ENCODE measurements at regions not wholly inside any gene's neighbourhood (a gene's known extent, or its start where the extent isn't known, plus 50 kb on each side); places are given as distances from the start of the nearest gene placed in this dataset.
A peak's percentile ranks its signal among the peaks of the same experiment; 100 is the strongest.

GRCh38 chr9:27771803-27772545 lies 198.7 kb upstream of the C9orf72 start:
- peaks cover 2 to 3% of the 10 kb centered on the region in 2 experiments; a peak in 3 of 4 replicates for H3K4me1 Mint-ChIP-seq
- peak overlapping the region; percentile 69 for H2BK12ac ChIP-seq (ENCODE audit: insufficient read length, low read depth, low read length)
- H2AFZ ChIP-seq (ENCODE audit: low read length), result no peak overlapping the region
- no peak overlapping the region for H3K4me3 Mint-ChIP-seq
- H3K27ac Mint-ChIP-seq, result no peak overlapping the region
- H3K27ac ChIP-seq (ENCODE audit: insufficient read length, low read depth, low read length), result peak overlapping the region; percentile 98
- TF ChIP-seq, protein P1, sequence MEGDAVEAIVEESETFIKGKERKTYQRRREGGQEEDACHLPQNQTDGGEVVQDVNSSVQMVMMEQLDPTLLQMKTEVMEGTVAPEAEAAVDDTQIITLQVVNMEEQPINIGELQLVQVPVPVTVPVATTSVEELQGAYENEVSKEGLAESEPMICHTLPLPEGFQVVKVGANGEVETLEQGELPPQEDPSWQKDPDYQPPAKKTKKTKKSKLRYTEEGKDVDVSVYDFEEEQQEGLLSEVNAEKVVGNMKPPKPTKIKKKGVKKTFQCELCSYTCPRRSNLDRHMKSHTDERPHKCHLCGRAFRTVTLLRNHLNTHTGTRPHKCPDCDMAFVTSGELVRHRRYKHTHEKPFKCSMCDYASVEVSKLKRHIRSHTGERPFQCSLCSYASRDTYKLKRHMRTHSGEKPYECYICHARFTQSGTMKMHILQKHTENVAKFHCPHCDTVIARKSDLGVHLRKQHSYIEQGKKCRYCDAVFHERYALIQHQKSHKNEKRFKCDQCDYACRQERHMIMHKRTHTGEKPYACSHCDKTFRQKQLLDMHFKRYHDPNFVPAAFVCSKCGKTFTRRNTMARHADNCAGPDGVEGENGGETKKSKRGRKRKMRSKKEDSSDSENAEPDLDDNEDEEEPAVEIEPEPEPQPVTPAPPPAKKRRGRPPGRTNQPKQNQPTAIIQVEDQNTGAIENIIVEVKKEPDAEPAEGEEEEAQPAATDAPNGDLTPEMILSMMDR (conservative IDR thresholded peaks at IDR 0.05), result no peak
- H2BK20ac ChIP-seq (ENCODE audit: low read depth, low read length, poor library complexity, severe bottlenecking), result no peak overlapping the region
- no peaks in the 10 kb centered on the region for H3K9me3 ChIP-seq (ENCODE audit: control insufficient read depth, low read depth, low read length)
- DNase-seq, result peak; percentile 77
- H4K8ac ChIP-seq (replicated peaks; ENCODE audit: insufficient read length, low read depth, low read length), result no peak overlapping the region
- H3K23ac ChIP-seq (ENCODE audit: insufficient read length, low read depth, low read length), result no peak overlapping the region
- H2BK5ac ChIP-seq (ENCODE audit: insufficient read length, low read length), result peak overlapping the region; percentile 3
- no peaks in the 10 kb centered on the region for H3K79me2 ChIP-seq (ENCODE audit: insufficient read depth, low read length)
- no peaks in the 10 kb centered on the region for H3K9me3 Mint-ChIP-seq
- H3K18ac ChIP-seq (ENCODE audit: insufficient read length, low read depth, low read length), result peak overlapping the region; percentile 77
- no peaks in the 10 kb centered on the region for H3K23me2 ChIP-seq (ENCODE audit: insufficient read length, low read depth, low read length, poor library complexity, severe bottlenecking)
- no peaks in the 10 kb centered on the region for H4K20me1 ChIP-seq (ENCODE audit: control insufficient read depth, insufficient read depth, insufficient read length)
- H3T11ph ChIP-seq (ENCODE audit: low read length), result peak overlapping the region; percentile 54
- peak overlapping the region; percentile 16; the same call in 1 of the 2 replicates for H3K14ac ChIP-seq (ENCODE audit: insufficient read depth, low read length)
- H3K36me3 Mint-ChIP-seq (ENCODE audit: insufficient read depth in 1 of 3, low read depth in 3 of 3), result peaks cover 0 to 1% (median 0%) of the 10 kb centered on the region in 3 experiments; a peak in 1 of 7 replicates
- no peaks in the 10 kb centered on the region for H3K27me3 Mint-ChIP-seq (ENCODE audit: low read depth)
- H3K27me3 ChIP-seq (ENCODE audit: insufficient read depth, low read length), result no peaks in the 10 kb centered on the region
- no peak overlapping the region for H4K91ac ChIP-seq (ENCODE audit: insufficient read length, low read depth, low read length)
- H3K4me2 ChIP-seq (ENCODE audit: insufficient read depth, insufficient read length, low read length), result peak overlapping the region; percentile 8
- no peak overlapping the region for H3K56ac ChIP-seq (ENCODE audit: insufficient read length, low read depth, low read length)
- no peak overlapping the region for H4K5ac ChIP-seq (ENCODE audit: insufficient read length, low read depth, low read length)
- H2BK15ac ChIP-seq (ENCODE audit: low read depth, low read length), result no peak overlapping the region
- H2BK120ac ChIP-seq (ENCODE audit: low read depth, low read length, poor library complexity, severe bottlenecking), result peak overlapping the region; percentile 8
- peaks cover 14% of the 10 kb centered on the region for H3K4me1 ChIP-seq (ENCODE audit: insufficient read depth, low read length)
- H2AK5ac ChIP-seq (ENCODE audit: insufficient read length, low read length), result peak overlapping the region; percentile 28
- no CpG with 5 or more reads among the region's 4 CpGs for WGBS (ENCODE audit: extremely low coverage, insufficient read length, low lambda C conversion rate)
- H3K9ac ChIP-seq (ENCODE audit: extremely low read depth, insufficient read length, low read length), result peak overlapping the region; percentile 43
- no peaks in the 10 kb centered on the region for H3K79me1 ChIP-seq (ENCODE audit: insufficient read depth, low read depth, low read length, poor library complexity, severe bottlenecking)
- H3K4ac ChIP-seq (ENCODE audit: low read depth, low read length), result no peak overlapping the region

All from H9 (cell line).